GM19397 (cell line): ENCODE measurements at regions not wholly inside any gene's neighbourhood (a gene's known extent, or its start where the extent isn't known, plus 50 kb on each side); places are given as distances from the start of the nearest gene placed in this dataset.

Source experiments
- ATAC-seq: cut with Tn5 transposase; IDR thresholded peaks from one replicate; pipeline ENCODE4 v1.9.1; 2021; ENCODE audit warnings: mild to moderate bottlenecking, moderate library complexity; ENCODE audit not compliant: unreplicated experiment

DNA sequence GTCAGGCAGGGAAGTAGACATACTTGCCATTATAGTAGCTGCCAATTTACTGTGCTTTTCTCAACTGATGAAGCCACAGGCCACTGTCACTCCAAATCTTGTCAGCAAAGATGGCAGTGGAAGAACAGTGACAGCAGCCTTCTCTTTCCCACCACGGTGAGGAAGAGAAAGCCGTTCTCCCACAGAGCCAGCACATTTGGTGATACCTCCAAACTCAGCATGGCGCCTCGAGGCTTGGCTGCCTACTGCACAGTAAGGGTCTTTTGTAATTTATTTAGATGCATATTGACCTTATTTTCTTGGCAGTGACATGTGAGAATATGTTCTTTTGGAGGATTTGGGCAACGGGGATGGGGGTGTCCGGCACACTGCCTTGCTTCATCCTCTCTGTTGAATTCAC, 117.2 kb upstream of the CDH20 start:
- ATAC-seq: no peak

GRCh38 chr18:61222206-61222605, 111.0 kb upstream of the CDH20 start:
- no peak for ATAC-seq

DNA sequence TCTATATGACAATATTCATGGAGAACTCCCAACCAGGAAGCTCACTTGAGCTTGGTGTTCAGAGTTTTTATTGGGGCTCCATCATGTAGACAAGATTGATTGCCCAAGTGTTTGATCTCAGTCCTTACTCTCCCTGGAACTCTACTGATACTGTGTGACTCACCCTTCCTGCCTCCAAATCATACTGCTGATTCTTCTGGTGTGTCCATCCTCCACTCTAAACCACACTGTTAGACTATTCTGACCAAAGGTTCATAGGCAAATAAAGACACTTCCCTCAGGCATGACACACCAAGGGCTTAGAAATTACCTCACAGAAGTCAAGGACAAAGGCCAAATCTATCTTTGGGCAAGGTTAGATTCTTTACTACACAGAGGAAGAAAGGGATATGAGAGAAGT, 107.9 kb upstream of the CDH20 start:
- no peak for ATAC-seq

GRCh38 chr18:61236356-61237057, 96.7 kb upstream of the CDH20 start:
- ATAC-seq: no peak

DNA sequence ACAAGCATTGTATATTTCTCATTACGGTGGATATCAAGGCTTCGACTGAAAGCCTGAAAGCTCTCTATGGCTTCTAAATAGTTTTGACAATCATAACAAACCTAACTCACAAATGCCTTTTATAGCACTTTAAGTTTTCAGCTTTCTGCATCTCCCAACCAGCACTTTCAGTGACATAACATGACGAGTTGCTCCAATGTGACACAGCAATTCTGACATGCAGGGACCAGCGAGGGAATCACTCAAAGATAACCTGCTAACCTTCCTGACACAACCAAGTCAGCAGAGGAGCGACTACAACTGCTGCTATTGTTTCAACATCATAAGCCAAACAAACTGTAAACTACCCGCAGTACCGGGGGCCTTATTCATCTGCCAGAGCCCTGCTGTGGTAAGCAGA, 95.7 kb upstream of the CDH20 start:
- ATAC-seq: no peak

DNA sequence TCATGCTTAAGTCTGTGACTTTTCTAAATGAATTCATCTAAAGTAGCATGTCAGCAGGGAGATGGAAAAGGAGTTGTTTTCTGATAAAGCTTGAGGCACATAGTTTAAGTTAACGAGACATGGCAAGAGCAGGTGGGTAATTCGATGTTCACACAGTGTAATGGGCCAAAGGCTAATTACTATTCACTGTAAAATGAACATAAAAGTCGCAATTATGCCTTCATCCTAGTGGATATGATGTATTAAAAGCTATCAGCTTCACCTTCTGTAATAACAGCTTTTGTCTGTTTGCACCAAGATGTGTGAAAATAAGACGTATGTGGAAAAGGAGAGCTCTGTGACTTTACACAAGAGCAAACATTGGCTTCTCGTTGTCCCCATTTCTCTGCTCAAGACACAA, 94.2 kb upstream of the CDH20 start:
- no peak for ATAC-seq

- no peak for ATAC-seq
Observed at GRCh38 chr18:61241260-61241853, 91.9 kb upstream of the CDH20 start.

DNA sequence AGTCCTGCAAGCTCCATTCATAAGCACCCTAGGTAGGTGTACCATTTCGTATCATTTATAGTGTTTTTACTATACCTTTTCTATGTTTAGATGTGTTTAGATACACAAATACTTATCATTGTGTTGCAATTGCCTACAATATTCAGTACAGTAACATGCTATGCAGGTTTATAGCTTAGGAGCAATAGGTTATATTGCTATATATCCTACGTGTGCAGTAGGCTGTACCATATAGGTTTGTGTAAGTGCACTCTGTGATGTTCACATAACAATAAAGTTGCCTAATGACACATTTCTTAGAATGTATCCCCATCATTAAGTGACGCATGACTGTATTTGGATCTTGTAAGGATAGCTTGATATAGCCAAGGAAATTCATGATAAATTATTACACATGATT, 88.6 kb upstream of the CDH20 start:
- ATAC-seq: no peak

DNA sequence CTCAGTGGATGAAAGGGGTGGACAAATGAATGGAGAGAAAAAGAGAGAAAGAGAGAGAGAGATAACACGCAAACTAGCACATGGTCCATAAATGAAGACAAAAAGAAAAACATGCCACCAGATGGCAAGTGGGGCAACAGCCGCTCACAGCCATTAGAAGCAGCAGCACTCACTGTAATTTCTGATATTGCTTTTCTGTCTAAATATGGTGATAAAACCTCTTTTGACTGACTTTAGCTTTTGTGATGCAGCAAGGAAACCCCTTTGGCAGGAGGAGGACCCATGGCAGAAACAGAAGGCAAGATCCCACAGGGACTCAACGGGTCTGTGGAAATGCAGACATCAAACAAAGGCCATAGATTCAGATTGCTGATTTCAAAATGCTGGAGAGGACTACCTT, 88.0 kb upstream of the CDH20 start:
- ATAC-seq: no peak

GRCh38 chr18:61248589-61248988, 84.6 kb upstream of the CDH20 start:
- ATAC-seq: no peak

GRCh38 chr18:61256291-61256690, 76.9 kb upstream of the CDH20 start:
- ATAC-seq: no peak

DNA sequence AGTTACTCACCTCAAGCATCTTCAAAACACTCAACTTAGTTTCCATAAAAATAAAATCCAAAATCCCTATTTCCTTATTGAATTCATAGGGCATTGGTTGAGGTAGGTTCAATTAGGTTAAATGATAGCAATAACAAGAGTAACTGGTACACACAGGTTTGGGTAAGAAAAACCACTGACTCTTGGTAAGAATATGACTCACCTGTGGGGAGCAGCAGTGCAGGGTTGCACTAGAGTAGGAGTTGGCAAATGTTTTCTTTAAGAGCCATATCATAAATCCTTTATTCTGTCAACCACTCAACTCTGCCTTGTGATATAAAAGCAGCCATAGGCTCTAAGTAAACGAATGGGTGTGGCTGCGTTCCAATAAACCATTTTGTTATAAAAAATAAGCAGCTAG, 71.4 kb upstream of the CDH20 start:
- no peak for ATAC-seq

DNA sequence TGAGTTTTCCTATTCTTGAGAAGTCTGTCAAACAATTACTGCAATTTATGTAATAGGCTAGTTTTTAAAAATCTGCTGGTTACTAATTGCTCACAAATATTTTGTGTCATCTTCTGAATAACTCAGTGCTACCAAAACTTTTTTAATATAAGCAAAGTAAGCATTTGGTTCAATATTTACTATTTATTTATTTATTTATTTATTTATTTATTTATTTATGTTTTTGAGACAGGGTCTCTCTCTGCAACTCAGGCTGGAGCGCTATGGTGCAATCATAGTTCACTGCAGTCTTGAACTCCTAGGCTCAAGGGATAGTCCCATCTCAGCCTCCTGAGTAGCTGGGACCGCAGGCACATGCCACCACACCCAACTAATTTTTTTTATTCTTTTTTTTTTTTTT, 60.4 kb upstream of the CDH20 start:
- no peak for ATAC-seq

- no peak for ATAC-seq
Observed at GRCh38 chr18:61273533-61273932, 59.7 kb upstream of the CDH20 start.

GRCh38 chr18:61274416-61274960, 58.7 kb upstream of the CDH20 start:
- ATAC-seq: no peak

DNA sequence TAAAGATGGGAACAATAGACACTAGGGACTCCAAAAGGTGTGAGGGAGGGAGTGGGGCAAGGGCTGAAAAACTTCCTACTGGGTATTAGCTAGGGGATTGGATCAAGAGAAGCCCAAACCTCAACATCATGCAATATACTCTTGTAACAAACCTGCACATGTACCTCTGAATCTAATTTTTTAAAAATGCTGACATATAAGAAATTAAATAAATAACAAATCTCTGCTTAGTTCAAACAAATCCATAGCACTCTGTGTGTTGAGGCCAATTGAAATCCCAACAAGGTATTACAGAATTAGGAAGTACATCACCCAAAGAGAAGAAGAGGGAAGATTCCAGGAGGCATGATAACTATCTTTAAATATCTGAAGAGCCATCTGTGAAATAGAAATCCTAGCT, 55.4 kb upstream of the CDH20 start:
- ATAC-seq: no peak

DNA sequence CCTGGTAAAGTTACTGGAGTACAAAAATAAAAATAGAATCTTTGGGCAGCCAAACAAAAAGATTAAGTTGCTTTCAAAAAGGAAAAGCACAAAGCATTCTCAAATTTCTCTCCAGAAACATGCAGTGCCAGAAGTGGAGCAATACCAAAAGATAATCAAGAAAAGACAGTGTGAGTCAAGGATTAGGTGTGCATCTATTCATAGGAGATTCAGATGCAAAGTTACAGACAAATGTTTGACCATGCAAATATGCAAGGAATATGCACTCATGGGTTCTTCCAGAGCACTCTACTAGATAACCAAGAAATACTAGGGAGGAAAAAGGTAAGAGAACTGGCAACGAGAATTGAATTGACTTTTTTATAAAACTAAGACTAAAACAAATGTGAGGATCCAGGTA, 51.8 kb upstream of the CDH20 start:
- no peak for ATAC-seq

- no peak for ATAC-seq
Observed at GRCh38 chr18:61282926-61283325, 50.3 kb upstream of the CDH20 start.
